Heart right ventricle (tissue), 16 donors: ENCODE measurements at regions not wholly inside any gene's neighbourhood (a gene's known extent, or its start where the extent isn't known, plus 50 kb on each side); places are given as distances from the start of the nearest gene placed in this dataset.

Source experiments
- ATAC-seq, 8 donors: fragments of 200-7000 bp; cut with Tn5 transposase; one replicate each; pipeline ENCODE4 v1.9.1; 2020; ENCODE audit warnings: mild to moderate bottlenecking in 8 of 8, moderate library complexity in 8 of 8, moderate number of reproducible peaks in 1 of 8
- DNase-seq, 2 donors: peaks; one replicate each; pipeline ENCODE4 v3.0.0-alpha.2; 2020
- H3K27ac ChIP-seq, 10 donors: fragments of 200-600 bp; sonication (generic) in 2 of 10; one replicate each; pipeline versions ENCODE4 v1.5.0 to v1.8.0; 2020 to 2022; ENCODE audit warnings: mild to moderate bottlenecking in 3 of 10
- H3K27me3 ChIP-seq, 7 donors: fragments of 200-600 bp; one replicate each; pipeline ENCODE4 v1.8.0; 2021 to 2022; ENCODE audit warnings: mild to moderate bottlenecking in 2 of 7
- H3K36me3 ChIP-seq, 9 donors: fragments of 200-600 bp; sonication (generic) in 1 of 9; one replicate each; pipeline versions ENCODE4 v1.5.0 to v1.8.0; 2020 to 2022; ENCODE audit warnings: mild to moderate bottlenecking in 2 of 9
- H3K4me1 ChIP-seq, 9 donors: fragments of 200-600 bp; sonication (generic) in 1 of 9; one replicate each; pipeline versions ENCODE4 v1.5.0 to v1.8.0; 2020 to 2022; ENCODE audit warnings: mild to moderate bottlenecking in 4 of 9
- H3K4me3 ChIP-seq, 10 donors: fragments of 200-600 bp; sonication (generic) in 2 of 10; one replicate each; pipeline versions ENCODE4 v1.5.0 to v1.8.0; 2020 to 2022; ENCODE audit warnings: mild to moderate bottlenecking in 7 of 10, moderate library complexity in 2 of 10
- H3K9me3 ChIP-seq, 11 donors: fragments of 200-600 bp in 10 of 11; sonication (generic) in 2 of 11; one replicate each; pipeline versions ENCODE4 v1.5.0 to v1.8.0; 2013 to 2022; ENCODE audit warnings: mild to moderate bottlenecking in 2 of 11, control low read depth in 1 of 11, moderate library complexity in 1 of 11
- WGBS, 2 donors: extraction: QIAGEN DNeasy Blood & Tissue Kit; methylation state at CpG; one replicate each; pipeline ENCODE4 v1.1.7; 2013; ENCODE audit warnings: inconsistent platforms in 1 of 2; 5-methylcytosine and 5-hydroxymethylcytosine counted together
- intact Hi-C, 10 donors: fragments of 100-400 bp; cut with DNase I; formaldehyde crosslinking; loops; one replicate each; pipeline versions ENCODE4 v1.11.1 to v1.14.2; 2022
- TF ChIP-seq, protein P1 (sequence below), 9 donors: fragments of 200-600 bp; sonication (generic) in 2 of 9; IDR thresholded peaks; one replicate each; pipeline versions ENCODE4 v1.5.0 to v1.8.0; 2021 to 2022; ENCODE audit warnings: antibody characterized with exemption in 9 of 9, mild to moderate bottlenecking in 5 of 9, moderate library complexity in 1 of 9
- donor health status: Arrhythmogenic right ventricular cardiomyopathy.
- donor health status: ischemic (EF 13 %, LVEDD 7.1; RV severe dilation, severe dysfunction).
- donor health status: healthy with polysubstance abuse.
- donor health status: DM: no; HTN: yes; CAD: no.
- donor health status: DM: no; HTN: no; CAD: no.
- donor health status: ischemic (EF 25% LVEDD 6.9; RV normal size, moderate dysfunction).
- donor health status: ischemic (EF 25% LVEDD 5.7; RV mildly dilated, moderate dysfunction).
- donor health status: healthy.
- donor health status: DM: yes; HTN: yes; CAD: no.
- donor health status: Ischemic cardiomyopathy.
- donor health status: ischemic (EF 35%, LVEDD 5.7; RV mildly dilated, moderate dysfunction).
- donor health status: nonischemic (EF 11% LVEDD 7.7; RV severe dilation, severe dysfunction).
- donor health status: DM: yes; HTN: yes; CAD: no.
- donor health status: PGD.
- donor health status: ischemic (EF 29% LVEDD 5.4; RV normal size, mild dysfunction).
- donor health status: nonischemic (EF 23%, LVEDD 6.1; RV moderate dilation, normal function).

DNA sequence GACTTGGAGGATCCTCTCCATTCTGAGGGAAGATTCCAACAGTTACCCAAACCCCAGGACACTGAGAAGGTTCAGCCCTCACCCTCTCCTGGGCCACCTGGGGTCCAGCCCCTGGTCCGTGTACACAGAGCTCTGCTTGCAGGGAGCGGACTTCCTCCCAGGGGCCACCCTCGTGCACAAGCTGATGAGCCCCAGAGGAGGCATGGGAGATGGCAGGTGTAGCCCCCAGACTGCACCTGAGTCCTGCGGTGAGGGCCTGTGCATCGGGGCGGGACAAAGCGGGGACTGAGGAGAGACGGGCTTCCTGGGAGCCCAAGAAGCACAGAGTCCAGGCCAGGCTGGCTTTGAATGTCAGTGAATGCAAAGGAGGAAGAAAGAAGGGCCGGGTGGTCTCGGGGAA, 1374.9 kb downstream of the BRD1 start:
- Histone ChIP-seq H3K36me3 (no peaks in the 10 kb centered on the region), H3K4me1 (no peaks in the 10 kb centered on the region), H3K9me3 (no peaks in the 10 kb centered on the region), H3K4me3 (no peak overlapping the region), H3K27ac (no peak overlapping the region), H3K27me3 (peaks cover 0 to 37% (median 20%) of the 10 kb centered on the region in 7 donors)
- TF ChIP-seq, protein P1, sequence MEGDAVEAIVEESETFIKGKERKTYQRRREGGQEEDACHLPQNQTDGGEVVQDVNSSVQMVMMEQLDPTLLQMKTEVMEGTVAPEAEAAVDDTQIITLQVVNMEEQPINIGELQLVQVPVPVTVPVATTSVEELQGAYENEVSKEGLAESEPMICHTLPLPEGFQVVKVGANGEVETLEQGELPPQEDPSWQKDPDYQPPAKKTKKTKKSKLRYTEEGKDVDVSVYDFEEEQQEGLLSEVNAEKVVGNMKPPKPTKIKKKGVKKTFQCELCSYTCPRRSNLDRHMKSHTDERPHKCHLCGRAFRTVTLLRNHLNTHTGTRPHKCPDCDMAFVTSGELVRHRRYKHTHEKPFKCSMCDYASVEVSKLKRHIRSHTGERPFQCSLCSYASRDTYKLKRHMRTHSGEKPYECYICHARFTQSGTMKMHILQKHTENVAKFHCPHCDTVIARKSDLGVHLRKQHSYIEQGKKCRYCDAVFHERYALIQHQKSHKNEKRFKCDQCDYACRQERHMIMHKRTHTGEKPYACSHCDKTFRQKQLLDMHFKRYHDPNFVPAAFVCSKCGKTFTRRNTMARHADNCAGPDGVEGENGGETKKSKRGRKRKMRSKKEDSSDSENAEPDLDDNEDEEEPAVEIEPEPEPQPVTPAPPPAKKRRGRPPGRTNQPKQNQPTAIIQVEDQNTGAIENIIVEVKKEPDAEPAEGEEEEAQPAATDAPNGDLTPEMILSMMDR (IDR thresholded peaks at IDR 0.05), result no peak
- DNase-seq (no peak), ATAC-seq (no peak)
- 85 to 88% methylated on average over 10 of the region's 10 CpGs for WGBS, 2 donors
- intact Hi-C loops, result no loop called here

DNA sequence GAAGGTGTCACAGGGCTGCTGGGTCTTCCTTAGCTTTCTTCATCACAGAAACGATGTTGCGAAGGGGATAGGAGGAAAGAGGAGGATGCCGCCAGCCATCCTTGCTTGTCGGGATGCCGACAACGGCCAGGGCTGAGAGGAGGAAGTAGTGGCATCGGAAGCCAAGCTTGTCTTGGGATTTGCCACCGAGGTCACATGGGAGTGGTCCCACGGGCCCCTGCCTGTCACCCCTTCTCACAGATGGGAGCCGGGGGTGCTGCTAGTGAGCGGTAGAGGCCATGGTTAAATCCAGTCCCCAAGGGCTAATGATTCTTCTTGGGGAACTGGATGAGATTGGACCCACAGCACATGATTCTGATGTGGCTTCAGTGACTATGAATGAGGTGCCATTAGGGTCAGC, 1375.8 kb downstream of the BRD1 start:
- Histone ChIP-seq H3K27me3 (peaks cover 0 to 37% (median 20%) of the 10 kb centered on the region in 7 donors), H3K36me3 (no peaks in the 10 kb centered on the region), H3K9me3 (no peaks in the 10 kb centered on the region), H3K4me3 (no peak overlapping the region), H3K27ac (no peak overlapping the region), H3K4me1 (no peaks in the 10 kb centered on the region)
- intact Hi-C loops, result no loop called here
- TF ChIP-seq, protein P1 (IDR thresholded peaks at IDR 0.05), result no peak
- no peak for ATAC-seq
- no peak for DNase-seq
- WGBS, 2 donors, result 77 to 86% methylated on average over 11 of the region's 11 CpGs

DNA sequence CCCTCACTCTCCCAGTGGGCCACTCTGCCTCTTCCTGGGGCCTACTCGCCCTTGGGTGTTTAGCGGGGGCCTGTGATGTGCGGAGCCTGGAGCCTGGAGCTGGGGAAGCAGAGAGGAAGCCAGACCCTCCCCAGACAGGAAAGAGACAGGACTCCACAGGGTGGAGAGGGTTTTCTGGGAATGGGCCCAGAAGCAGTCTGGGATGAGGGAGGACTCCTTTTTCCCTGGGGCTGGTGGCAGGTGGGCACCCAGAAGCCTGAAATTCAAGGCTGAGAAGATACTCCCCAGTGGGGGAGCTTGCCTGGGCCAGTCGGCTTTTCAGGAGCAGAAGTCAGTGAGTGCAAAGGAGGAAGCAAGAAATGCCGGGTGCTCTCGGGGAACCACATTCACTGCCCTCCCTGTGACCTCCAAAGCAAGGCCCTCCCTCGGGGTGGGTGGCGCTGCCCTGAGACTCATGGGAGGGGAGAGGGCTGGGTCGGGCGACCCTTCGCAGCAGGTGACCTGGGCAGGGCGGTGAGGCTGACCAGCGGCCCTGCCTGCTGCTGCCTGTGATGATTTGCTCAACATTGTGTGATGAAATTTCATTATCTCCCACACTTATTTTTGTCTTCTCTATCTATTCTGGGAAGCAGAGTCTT, 1377.4 kb downstream of the BRD1 start:
- Histone ChIP-seq H3K4me3 (no peak overlapping the region), H3K36me3 (no peaks in the 10 kb centered on the region), H3K27ac (no peak overlapping the region), H3K4me1 (no peaks in the 10 kb centered on the region), H3K9me3 (no peaks in the 10 kb centered on the region), H3K27me3 (peaks cover 0 to 42% (median 20%) of the 10 kb centered on the region in 7 donors)
- TF ChIP-seq, protein P1 (IDR thresholded peaks at IDR 0.05), result no peak
- DNase-seq (no peak), ATAC-seq (peak in 2 of 8 donors; percentile 47 to 67)
- WGBS, 2 donors, result 59 to 66% methylated on average over 13 of the region's 13 CpGs
- intact Hi-C loops, result no loop called here

DNA sequence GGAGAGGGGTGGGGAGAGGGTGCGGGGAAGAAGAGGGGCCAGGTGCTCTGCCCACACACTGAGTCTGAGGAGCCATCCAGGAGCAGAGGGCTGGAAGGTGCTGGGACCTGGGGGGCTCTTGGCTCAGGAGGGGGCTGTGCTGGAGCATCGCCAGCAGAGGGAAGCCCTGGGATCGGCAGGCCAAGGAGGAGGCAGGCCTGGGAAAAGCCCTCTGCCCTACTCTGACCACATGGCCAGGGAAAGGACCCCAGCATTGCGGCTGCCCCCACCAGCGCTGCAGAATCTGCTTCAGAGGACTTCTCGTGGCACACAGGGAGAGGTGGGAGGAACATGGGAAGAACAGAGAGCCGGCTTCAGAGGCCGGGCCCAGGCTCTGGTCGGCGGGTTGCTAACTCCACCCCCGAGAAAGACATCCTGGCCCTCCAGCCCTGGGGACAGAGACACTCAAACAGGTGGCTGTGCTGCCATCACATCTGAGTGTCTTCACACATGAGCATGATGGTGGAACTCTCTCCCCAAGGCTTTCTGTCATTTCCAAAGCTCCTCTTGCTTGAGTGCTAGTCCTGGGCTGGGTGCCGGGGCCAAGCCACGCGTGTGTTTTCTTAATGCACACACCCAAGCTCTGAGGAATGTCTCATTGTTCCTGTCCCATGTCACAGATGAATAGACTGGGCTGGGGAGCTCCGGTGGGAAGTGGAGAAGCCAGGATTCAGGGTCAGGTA, 1378.0 kb downstream of the BRD1 start:
- ATAC-seq, result no peak
- H3K9me3 ChIP-seq, result no peaks in the 10 kb centered on the region
- DNase-seq, result no peak
- intact Hi-C loops, result no loop called here
- WGBS, 2 donors, result 70 to 76% methylated on average over 15 of the region's 15 CpGs
- TF ChIP-seq, protein P1 (IDR thresholded peaks at IDR 0.05), result no peak
- no peaks in the 10 kb centered on the region for H3K36me3 ChIP-seq
- H3K4me1 ChIP-seq, result no peaks in the 10 kb centered on the region
- no peak overlapping the region for H3K27ac ChIP-seq
- H3K27me3 ChIP-seq, result peaks cover 0 to 42% (median 20%) of the 10 kb centered on the region in 7 donors
- H3K4me3 ChIP-seq, result no peak overlapping the region
